Heart right ventricle (tissue), 16 donors: ENCODE measurements at regions not wholly inside any gene's neighbourhood (a gene's known extent, or its start where the extent isn't known, plus 50 kb on each side); places are given as distances from the start of the nearest gene placed in this dataset.
A peak's percentile ranks its signal among the peaks of the same experiment; 100 is the strongest.

Experiments
- ATAC-seq, 8 donors: fragments of 200-7000 bp; cut with Tn5 transposase; one replicate each; pipeline ENCODE4 v1.9.1; 2020; ENCODE audit warnings: mild to moderate bottlenecking in 8 of 8, moderate library complexity in 8 of 8, moderate number of reproducible peaks in 1 of 8
- DNase-seq, 2 donors: peaks; one replicate each; pipeline ENCODE4 v3.0.0-alpha.2; 2020
- H3K27ac ChIP-seq, 10 donors: fragments of 200-600 bp; sonication (generic) in 2 of 10; one replicate each; pipeline versions ENCODE4 v1.5.0 to v1.8.0; 2020 to 2022; ENCODE audit warnings: mild to moderate bottlenecking in 3 of 10
- H3K27me3 ChIP-seq, 7 donors: fragments of 200-600 bp; one replicate each; pipeline ENCODE4 v1.8.0; 2021 to 2022; ENCODE audit warnings: mild to moderate bottlenecking in 2 of 7
- H3K36me3 ChIP-seq, 9 donors: fragments of 200-600 bp; sonication (generic) in 1 of 9; one replicate each; pipeline versions ENCODE4 v1.5.0 to v1.8.0; 2020 to 2022; ENCODE audit warnings: mild to moderate bottlenecking in 2 of 9
- H3K4me1 ChIP-seq, 9 donors: fragments of 200-600 bp; sonication (generic) in 1 of 9; one replicate each; pipeline versions ENCODE4 v1.5.0 to v1.8.0; 2020 to 2022; ENCODE audit warnings: mild to moderate bottlenecking in 4 of 9
- H3K4me3 ChIP-seq, 10 donors: fragments of 200-600 bp; sonication (generic) in 2 of 10; one replicate each; pipeline versions ENCODE4 v1.5.0 to v1.8.0; 2020 to 2022; ENCODE audit warnings: mild to moderate bottlenecking in 7 of 10, moderate library complexity in 2 of 10
- H3K9me3 ChIP-seq, 11 donors: fragments of 200-600 bp in 10 of 11; sonication (generic) in 2 of 11; one replicate each; pipeline versions ENCODE4 v1.5.0 to v1.8.0; 2013 to 2022; ENCODE audit warnings: mild to moderate bottlenecking in 2 of 11, control low read depth in 1 of 11, moderate library complexity in 1 of 11
- CTCF ChIP-seq, 9 donors: fragments of 200-600 bp; sonication (generic) in 2 of 9; IDR thresholded peaks; one replicate each; pipeline versions ENCODE4 v1.5.0 to v1.8.0; 2021 to 2022; ENCODE audit warnings: antibody characterized with exemption in 9 of 9, mild to moderate bottlenecking in 5 of 9, moderate library complexity in 1 of 9
- WGBS, 2 donors: extraction: QIAGEN DNeasy Blood & Tissue Kit; methylation state at CpG; one replicate each; pipeline ENCODE4 v1.1.7; 2013; ENCODE audit warnings: inconsistent platforms in 1 of 2; 5-methylcytosine and 5-hydroxymethylcytosine counted together
- intact Hi-C, 10 donors: fragments of 100-400 bp; cut with DNase I; formaldehyde crosslinking; loops; one replicate each; pipeline versions ENCODE4 v1.11.1 to v1.14.2; 2022
- donor health status: Arrhythmogenic right ventricular cardiomyopathy.
- donor health status: ischemic (EF 13 %, LVEDD 7.1; RV severe dilation, severe dysfunction).
- donor health status: healthy with polysubstance abuse.
- donor health status: DM: no; HTN: yes; CAD: no.
- donor health status: DM: no; HTN: no; CAD: no.
- donor health status: ischemic (EF 25% LVEDD 6.9; RV normal size, moderate dysfunction).
- donor health status: ischemic (EF 25% LVEDD 5.7; RV mildly dilated, moderate dysfunction).
- donor health status: healthy.
- donor health status: DM: yes; HTN: yes; CAD: no.
- donor health status: Ischemic cardiomyopathy.
- donor health status: ischemic (EF 35%, LVEDD 5.7; RV mildly dilated, moderate dysfunction).
- donor health status: nonischemic (EF 11% LVEDD 7.7; RV severe dilation, severe dysfunction).
- donor health status: DM: yes; HTN: yes; CAD: no.
- donor health status: PGD.
- donor health status: ischemic (EF 29% LVEDD 5.4; RV normal size, mild dysfunction).
- donor health status: nonischemic (EF 23%, LVEDD 6.1; RV moderate dilation, normal function).

- no peak overlapping the region for H3K27ac ChIP-seq
- DNase-seq (no peak), ATAC-seq (no peak)
- 78 to 86% methylated on average over 4 of the region's 4 CpGs for WGBS, 2 donors
- H3K27me3 ChIP-seq, result peaks cover 0 to 12% (median 0%) of the 10 kb centered on the region in 7 donors
- no peaks in the 10 kb centered on the region for H3K36me3 ChIP-seq
- no peaks in the 10 kb centered on the region for H3K9me3 ChIP-seq
- peaks cover 0 to 11% (median 0%) of the 10 kb centered on the region in 9 donors for H3K4me1 ChIP-seq
- TF ChIP-seq CTCF (IDR thresholded peaks at IDR 0.05), result no peak
- H3K4me3 ChIP-seq, result no peak overlapping the region
- intact Hi-C loops, result loop anchor here in 1 of 10 donors (10.0 kb wide), 1 partner anchor 62 kb away; no protein-coding TSS in a partner anchor
These were observed 222.5 kb downstream of the NR2F2 start for GRCh38 chr15:96553006-96553405.

GRCh38 chr15:96553451-96553850, 223.0 kb downstream of the NR2F2 start:
- ATAC-seq (peak in 5 of 8 donors; percentile 53 to 71 (median 61)), DNase-seq (no peak)
- 67 to 68% methylated on average over 5 of the region's 5 CpGs for WGBS, 2 donors
- H3K9me3 ChIP-seq, result no peaks in the 10 kb centered on the region
- no peaks in the 10 kb centered on the region for H3K36me3 ChIP-seq
- intact Hi-C loops, result loop anchor here in 1 of 10 donors (10.0 kb wide), 1 partner anchor 61 kb away; no protein-coding TSS in a partner anchor
- peaks cover 0 to 12% (median 0%) of the 10 kb centered on the region in 7 donors for H3K27me3 ChIP-seq
- no peak overlapping the region for H3K27ac ChIP-seq
- no peak overlapping the region for H3K4me3 ChIP-seq
- peaks cover 0 to 11% (median 0%) of the 10 kb centered on the region in 9 donors for H3K4me1 ChIP-seq
- no peak for TF ChIP-seq CTCF (IDR thresholded peaks at IDR 0.05)

GRCh38 chr15:96553931-96554330, 223.4 kb downstream of the NR2F2 start:
- Histone ChIP-seq H3K36me3 (no peaks in the 10 kb centered on the region), H3K4me3 (no peak overlapping the region), H3K4me1 (peaks cover 0 to 11% (median 0%) of the 10 kb centered on the region in 9 donors), H3K9me3 (no peaks in the 10 kb centered on the region), H3K27me3 (peaks cover 0 to 12% (median 0%) of the 10 kb centered on the region in 7 donors), H3K27ac (no peak overlapping the region)
- DNase-seq, result no peak
- ATAC-seq, result no peak
- no peak for TF ChIP-seq CTCF (IDR thresholded peaks at IDR 0.05)
- WGBS, 2 donors, result 84 to 89% methylated on average over 6 of the region's 6 CpGs
- intact Hi-C loops, result loop anchor here in 1 of 10 donors (10.0 kb wide), 1 partner anchor 61 kb away; no protein-coding TSS in a partner anchor

- Histone ChIP-seq H3K4me3 (no peak overlapping the region), H3K27ac (no peak overlapping the region), H3K27me3 (peaks cover 0 to 11% (median 0%) of the 10 kb centered on the region in 7 donors), H3K4me1 (peaks cover 0 to 11% (median 0%) of the 10 kb centered on the region in 9 donors), H3K36me3 (no peaks in the 10 kb centered on the region), H3K9me3 (no peaks in the 10 kb centered on the region)
- DNase-seq (no peak), ATAC-seq (no peak)
- intact Hi-C loops, result loop anchor here in 1 of 10 donors (10.0 kb wide), 1 partner anchor 60 kb away; no protein-coding TSS in a partner anchor
- TF ChIP-seq CTCF (IDR thresholded peaks at IDR 0.05), result no peak
These were observed 224.0 kb downstream of the NR2F2 start for GRCh38 chr15:96554541-96554940.
